Coronary artery (tissue), 2 donors: ENCODE measurements at regions not wholly inside any gene's neighbourhood (a gene's known extent, or its start where the extent isn't known, plus 50 kb on each side); places are given as distances from the start of the nearest gene placed in this dataset.

Experiments
- DNase-seq: peaks from one replicate; pipeline ENCODE4 v3.0.0-alpha.2; 2017; ENCODE audit warnings: low spot score
- H3K27ac ChIP-seq, 2 donors: fragments of 200-600 bp; sonication (generic); one replicate each; pipeline ENCODE4 v1.5.1; 2016 to 2019
- H3K4me3 ChIP-seq: fragments of 200-600 bp; sonication (generic); 2 replicates; pipeline ENCODE4 v1.5.1; 2016; ENCODE audit warnings: mild to moderate bottlenecking, moderate library complexity
- CTCF ChIP-seq: fragments of 200-600 bp; sonication (generic); IDR thresholded peaks from one replicate; pipeline ENCODE4 v1.5.1; 2019; ENCODE audit warnings: antibody characterized with exemption

- Histone ChIP-seq H3K27ac (no peak overlapping the region), H3K4me3 (no peak overlapping the region)
- TF ChIP-seq CTCF, result no peak
- DNase-seq, result no peak
These were observed 61.2 kb upstream of the RAB27B start for GRCh38 chr18:54767098-54767497.

GRCh38 chr18:54769526-54770464, 58.5 kb upstream of the RAB27B start:
- Histone ChIP-seq H3K4me3 (no peak overlapping the region), H3K27ac (no peak overlapping the region)
- DNase-seq, result no peak
- no peak for TF ChIP-seq CTCF

GRCh38 chr18:54772056-54772455, 56.2 kb upstream of the RAB27B start:
- H3K27ac ChIP-seq, result no peak overlapping the region
- no peak overlapping the region for H3K4me3 ChIP-seq
- no peak for DNase-seq
- no peak for TF ChIP-seq CTCF

GRCh38 chr18:54774423-54774822, 53.9 kb upstream of the RAB27B start:
- Histone ChIP-seq H3K27ac (no peak overlapping the region), H3K4me3 (no peak overlapping the region)
- no peak for TF ChIP-seq CTCF
- DNase-seq, result no peak

- no peak overlapping the region for H3K27ac ChIP-seq
- no peak for DNase-seq
- TF ChIP-seq CTCF, result no peak
- H3K4me3 ChIP-seq, result no peak overlapping the region
These were observed 53.2 kb upstream of the RAB27B start for GRCh38 chr18:54774981-54775665.

- Histone ChIP-seq H3K27ac (peak overlapping the region in 1 of 2 donors; percentile 1), H3K4me3 (no peak overlapping the region)
- DNase-seq, result no peak
- no peak for TF ChIP-seq CTCF
These were observed 52.6 kb upstream of the RAB27B start for GRCh38 chr18:54775686-54776085.
